GM21786 (cell line): ENCODE measurements at regions not wholly inside any gene's neighbourhood (a gene's known extent, or its start where the extent isn't known, plus 50 kb on each side); places are given as distances from the start of the nearest gene placed in this dataset.

Experiments
- ATAC-seq: cut with Tn5 transposase; IDR thresholded peaks from one replicate; pipeline ENCODE4 v1.9.1; 2021; ENCODE audit not compliant: unreplicated experiment

GRCh38 chr12:115240251-115240650, 556.3 kb upstream of the TBX3 start:
- no peak for ATAC-seq

- no peak for ATAC-seq
Measured at GRCh38 chr12:115235880-115236279, 551.9 kb upstream of the TBX3 start.

GRCh38 chr12:115233891-115234543, 550.0 kb upstream of the TBX3 start:
- ATAC-seq, result no peak

GRCh38 chr12:115232455-115233156, 548.6 kb upstream of the TBX3 start:
- ATAC-seq, result no peak

- no peak for ATAC-seq
Measured at GRCh38 chr12:115230606-115231005, 546.6 kb upstream of the TBX3 start.

GRCh38 chr12:115229517-115229916, 545.5 kb upstream of the TBX3 start:
- no peak for ATAC-seq

- ATAC-seq, result no peak
Measured at GRCh38 chr12:115228434-115228833, 544.5 kb upstream of the TBX3 start.

- no peak for ATAC-seq
Measured at GRCh38 chr12:115227137-115227615, 543.2 kb upstream of the TBX3 start.

- no peak for ATAC-seq
Measured at GRCh38 chr12:115225845-115226244, 541.9 kb upstream of the TBX3 start.

- ATAC-seq, result no peak
Measured at GRCh38 chr12:115223991-115224390, 540.0 kb upstream of the TBX3 start.

- ATAC-seq, result no peak
Measured at GRCh38 chr12:115223322-115223721, 539.3 kb upstream of the TBX3 start.

- ATAC-seq, result no peak
Measured at GRCh38 chr12:115222220-115222619, 538.2 kb upstream of the TBX3 start.

- no peak for ATAC-seq
Measured at GRCh38 chr12:115216301-115216700, 532.3 kb upstream of the TBX3 start.

GRCh38 chr12:115215544-115215943, 531.6 kb upstream of the TBX3 start:
- ATAC-seq, result no peak

- ATAC-seq, result no peak
Measured at GRCh38 chr12:115213538-115214016, 529.6 kb upstream of the TBX3 start.

GRCh38 chr12:115213118-115213517, 529.1 kb upstream of the TBX3 start:
- ATAC-seq, result no peak

GRCh38 chr12:115212356-115212755, 528.4 kb upstream of the TBX3 start:
- ATAC-seq, result no peak

- no peak for ATAC-seq
Measured at GRCh38 chr12:115210533-115211252, 526.7 kb upstream of the TBX3 start.

GRCh38 chr12:115209230-115209629, 525.3 kb upstream of the TBX3 start:
- no peak for ATAC-seq

- no peak for ATAC-seq
Measured at GRCh38 chr12:115208098-115208497, 524.1 kb upstream of the TBX3 start.

- no peak for ATAC-seq
Measured at GRCh38 chr12:115207216-115207915, 523.4 kb upstream of the TBX3 start.
